HG02623 (cell line): ENCODE measurements at regions not wholly inside any gene's neighbourhood (a gene's known extent, or its start where the extent isn't known, plus 50 kb on each side); places are given as distances from the start of the nearest gene placed in this dataset.

Source experiments
- ATAC-seq: cut with Tn5 transposase; IDR thresholded peaks from one replicate; pipeline ENCODE4 v1.9.1; 2021; ENCODE audit warnings: moderate library complexity; ENCODE audit not compliant: unreplicated experiment

DNA sequence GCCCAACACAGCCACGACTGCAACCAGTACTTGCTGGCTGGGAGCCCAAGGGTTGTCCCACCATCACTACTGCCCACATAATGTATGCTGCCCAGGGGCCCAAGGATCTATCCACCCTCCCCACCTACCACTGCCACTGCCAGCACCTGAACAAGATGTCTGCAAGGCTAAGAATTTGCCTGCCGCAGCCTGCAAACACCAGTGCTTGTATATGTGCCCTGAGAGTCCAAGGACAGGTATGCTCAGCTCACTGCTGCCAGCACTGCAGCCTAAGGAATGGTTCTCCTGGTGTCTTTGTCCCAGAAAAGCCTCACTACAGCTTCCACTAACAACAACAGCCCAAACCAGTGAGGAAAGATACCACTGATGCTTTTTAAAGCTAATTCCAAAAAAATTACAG is 1174.0 kb downstream of the SORCS1 start:
- ATAC-seq: no peak

DNA sequence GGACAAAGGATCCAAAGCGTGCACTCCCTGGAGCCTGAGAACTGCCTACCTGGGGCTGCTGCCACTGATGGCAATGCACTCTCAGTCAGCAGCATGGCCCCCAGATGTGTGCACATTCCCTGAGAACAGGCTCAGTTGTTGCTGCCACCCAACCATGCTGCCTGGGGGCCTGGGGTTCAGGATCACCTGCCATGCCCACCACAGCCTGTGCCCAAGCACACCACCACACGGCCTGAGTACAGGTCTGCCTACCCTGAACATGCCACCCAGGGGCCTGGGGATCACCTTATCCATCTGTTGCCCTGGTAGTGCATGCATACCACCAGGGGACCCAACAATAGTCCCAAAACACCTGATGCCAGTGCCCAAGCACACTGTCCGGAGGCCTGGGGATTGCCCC is 1174.5 kb downstream of the SORCS1 start:
- no peak for ATAC-seq

DNA sequence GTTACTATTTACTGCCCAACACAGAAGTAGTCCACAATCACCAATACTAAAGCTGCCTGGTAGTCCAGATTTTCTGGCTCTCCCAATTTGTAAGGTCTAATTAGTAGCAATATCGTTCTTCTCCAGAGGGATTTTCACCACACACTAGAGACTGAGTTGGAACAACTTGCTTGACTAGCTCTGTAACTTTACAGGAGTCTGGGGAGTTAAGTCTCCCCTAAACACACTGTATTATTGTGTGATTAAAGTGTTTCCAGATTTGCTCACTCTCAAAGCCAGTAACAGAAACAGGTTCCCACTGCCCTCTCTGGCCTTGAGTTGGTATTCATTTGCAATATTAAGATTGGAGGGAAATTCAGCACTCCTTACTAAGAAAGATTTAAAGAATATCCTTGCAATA is 1175.7 kb downstream of the SORCS1 start:
- no peak for ATAC-seq

DNA sequence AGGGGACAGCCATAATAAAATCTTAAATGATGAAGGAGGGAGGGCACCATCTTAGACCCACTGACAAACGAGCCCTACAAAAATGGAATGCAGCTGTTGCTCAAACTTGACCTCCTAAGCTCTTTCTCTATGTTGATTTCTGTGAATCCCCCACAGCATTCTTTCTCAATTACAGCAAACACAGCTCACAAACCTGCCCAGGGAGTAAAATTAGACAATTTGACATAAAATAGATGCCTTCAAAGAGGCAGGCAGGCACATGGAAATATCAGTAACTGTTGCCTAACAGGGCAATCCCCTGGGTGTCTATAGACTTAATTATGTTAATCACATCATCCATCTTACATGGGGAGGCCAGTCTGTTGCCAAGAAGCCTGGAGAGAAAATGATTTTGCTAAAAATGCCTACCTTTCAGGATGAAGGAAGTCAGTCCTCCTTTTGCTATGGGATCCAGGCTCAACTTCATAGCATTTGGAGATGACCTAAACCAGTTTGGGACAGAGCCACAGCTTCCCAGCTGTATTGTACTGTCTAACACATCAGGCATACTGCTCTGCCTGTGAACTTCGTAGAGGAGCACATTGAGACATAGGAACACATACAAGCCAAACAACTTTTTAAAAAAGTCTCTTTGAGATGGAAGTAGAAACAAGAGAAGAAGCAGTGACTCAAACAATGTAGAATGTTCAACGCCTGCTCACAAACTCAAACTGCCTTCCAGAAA is 1177.4 kb downstream of the SORCS1 start:
- ATAC-seq: no peak

DNA sequence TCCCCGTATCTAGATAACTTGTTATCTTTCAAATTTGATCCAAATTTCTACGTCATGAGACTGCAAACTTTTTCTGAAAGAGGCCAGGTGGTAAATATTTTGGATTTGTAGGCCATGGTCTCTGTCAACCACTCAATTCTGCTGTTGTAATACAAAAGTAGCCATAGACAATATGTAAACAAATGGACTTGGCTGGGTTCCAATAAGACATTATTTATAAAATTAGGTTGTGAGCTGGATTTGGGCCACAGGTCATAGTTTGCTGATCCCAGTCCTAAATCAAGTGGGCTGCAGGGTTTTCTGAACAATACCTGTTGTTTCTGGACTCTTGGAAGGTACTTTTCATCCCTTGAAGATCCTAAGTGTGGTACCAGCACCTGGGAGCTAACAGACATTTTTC is 1178.0 kb downstream of the SORCS1 start:
- ATAC-seq: no peak

DNA sequence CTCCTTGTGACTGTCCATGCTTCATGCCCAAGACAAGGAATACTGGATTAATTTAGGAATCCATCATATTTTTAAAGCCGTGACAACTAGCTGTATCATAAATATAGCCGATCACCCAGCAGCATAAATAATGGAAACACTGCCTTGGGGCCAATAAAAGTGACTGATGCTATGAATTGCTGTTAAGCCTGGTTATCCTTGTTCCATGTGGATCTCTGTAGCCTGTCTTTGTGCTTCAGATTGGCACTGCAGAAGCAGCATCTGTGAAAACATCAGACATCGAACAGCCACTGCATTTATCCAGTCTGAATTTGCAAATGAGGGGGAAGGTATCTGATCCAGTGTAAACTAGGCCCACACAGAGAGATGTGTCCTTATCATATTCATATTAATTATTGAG is 1181.8 kb downstream of the SORCS1 start:
- no peak for ATAC-seq

DNA sequence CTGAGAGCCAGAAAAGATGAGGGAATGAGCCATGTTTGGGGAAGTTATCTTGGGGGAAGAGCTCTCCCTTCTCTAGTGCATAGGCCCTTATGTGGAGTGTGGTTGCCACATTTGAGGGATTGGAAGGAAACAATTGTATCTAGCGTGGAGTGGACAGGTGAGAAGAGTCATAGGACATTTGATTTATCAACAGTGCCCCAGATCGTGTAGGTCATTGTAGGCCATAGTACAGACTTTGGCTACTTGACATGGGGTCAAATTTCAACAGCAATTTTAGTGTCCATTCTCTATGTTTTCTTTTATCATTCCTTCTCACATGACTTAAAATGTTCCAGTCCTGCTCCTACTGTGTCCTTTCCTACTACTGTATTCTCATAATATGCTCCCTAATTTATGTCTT is 1182.8 kb downstream of the SORCS1 start:
- ATAC-seq: no peak

DNA sequence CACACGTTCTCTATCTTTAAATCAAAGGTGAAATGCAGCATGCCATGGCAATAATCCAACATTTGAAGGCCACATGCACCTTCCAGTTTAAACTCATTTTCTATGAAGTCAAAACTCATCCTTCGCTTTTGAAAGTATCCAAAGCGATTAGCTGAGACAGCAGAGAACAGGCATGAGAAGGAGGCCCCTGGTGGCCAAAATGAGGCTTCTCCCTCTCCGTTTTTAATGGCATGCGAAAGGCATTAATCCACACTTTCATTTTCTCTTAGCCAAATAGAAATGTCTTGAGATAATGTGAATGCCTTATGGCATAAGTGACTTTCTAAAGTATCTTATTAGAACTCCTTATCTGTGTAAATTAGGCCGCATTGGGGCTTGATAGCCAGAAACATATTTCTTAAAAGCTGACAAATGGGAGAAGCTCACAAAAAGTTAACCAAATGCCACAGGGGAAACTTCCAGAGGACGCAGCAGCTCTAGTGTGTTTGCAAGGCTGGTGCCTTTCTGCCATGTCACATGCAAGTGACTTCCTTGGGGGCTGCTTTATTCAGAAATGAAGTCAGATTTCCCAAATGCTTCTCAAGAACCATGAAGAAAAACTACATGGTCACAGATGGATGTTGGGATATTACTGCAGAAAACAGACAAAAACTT is 1189.6 kb downstream of the SORCS1 start:
- ATAC-seq: peak; percentile 63

DNA sequence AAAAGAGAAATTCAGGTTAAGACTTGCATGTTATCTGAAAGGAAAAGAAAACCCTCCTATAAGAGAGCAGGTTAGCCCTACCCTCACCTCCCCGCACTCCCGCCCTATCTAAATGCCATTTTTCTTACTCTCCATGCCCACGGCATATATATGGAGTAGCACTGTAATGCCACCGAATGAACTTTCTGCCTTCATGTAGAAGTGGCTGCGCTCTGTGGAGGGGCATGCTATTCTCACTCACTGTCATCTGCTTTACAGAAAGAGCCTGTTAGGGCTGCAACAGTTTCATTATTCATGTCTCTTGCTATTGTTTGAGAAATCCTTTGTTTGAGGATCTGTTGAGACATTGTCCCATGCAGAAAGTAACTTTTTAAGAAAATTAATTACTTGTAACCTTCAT is 1190.6 kb downstream of the SORCS1 start:
- no peak for ATAC-seq

DNA sequence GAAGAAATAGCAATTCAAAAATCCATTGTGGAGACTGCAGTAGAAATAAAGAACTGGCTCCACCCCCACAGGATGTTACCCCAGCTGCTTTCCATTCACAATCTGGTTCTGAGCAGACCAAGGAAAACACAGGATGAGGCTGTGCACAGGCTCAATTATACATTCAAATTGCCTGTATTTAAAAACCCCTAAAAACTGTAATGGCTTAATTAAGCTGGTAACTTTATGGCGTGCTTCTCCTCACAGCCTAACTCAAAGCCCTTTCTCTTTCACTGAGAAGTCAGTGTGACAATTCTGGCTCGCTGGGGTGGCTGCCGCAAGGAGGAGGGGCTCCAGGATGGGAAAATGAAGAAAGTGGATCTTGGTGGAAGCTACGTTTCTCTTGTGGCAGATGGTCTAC is 1191.1 kb downstream of the SORCS1 start:
- no peak for ATAC-seq

DNA sequence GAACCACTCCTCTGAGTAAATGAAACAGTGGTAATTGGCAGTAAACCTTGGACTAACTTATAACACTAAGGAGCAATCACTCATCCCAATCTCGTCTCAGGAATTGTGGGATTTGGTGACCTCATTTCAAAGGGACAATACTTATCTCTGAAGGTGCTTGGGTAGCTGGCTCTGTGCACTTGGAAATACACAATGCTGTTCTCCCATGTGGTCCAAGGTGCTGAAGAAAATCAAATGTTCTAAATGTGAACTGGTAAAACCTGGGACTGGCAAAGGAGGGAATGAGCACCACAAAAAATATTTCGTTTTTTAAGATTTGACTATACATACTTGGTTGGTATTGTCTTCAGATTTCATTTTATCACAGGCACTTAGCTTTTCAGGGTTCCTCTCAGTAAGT is 1193.0 kb downstream of the SORCS1 start:
- no peak for ATAC-seq

DNA sequence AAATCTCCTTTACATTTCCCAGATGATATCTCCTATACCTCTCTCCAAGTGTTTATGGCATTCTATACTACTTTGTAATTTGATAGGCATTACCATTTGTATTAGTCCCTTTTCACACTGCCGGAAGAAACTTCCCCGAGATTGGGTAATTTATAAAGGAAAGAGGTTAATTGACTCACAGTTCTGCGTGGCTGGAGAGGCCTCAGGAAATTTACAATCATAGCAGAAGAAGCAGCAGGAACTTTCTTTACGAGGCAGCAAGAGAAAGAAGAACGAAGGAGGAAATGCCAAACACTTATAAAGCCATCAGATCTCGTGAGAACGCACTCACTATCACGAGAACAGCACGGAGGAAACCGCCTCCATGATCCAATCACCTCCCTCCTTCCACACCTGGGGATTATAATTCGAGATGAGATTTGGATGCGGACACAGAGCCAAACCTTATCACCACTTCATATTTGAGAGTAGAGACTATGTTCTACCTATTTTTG is 1194.6 kb downstream of the SORCS1 start:
- ATAC-seq: no peak

DNA sequence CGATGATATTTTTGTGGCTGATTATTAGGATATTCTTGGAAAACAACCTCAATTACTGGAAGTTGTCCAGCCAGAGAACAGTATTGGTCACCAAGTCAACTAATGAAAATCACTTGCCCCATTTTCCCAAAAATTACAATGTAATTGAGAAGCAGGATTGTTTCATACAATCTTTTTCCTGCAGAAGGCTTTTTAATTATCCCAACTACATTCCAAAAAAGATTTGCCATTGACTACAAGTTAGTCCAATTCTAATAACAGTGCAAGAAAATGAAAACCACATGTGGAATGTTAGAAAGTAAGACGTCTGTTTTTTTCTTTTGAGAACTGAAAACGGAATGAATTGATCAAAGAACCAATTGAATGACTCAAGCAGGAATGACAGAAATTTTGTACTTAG is 1195.8 kb downstream of the SORCS1 start:
- no peak for ATAC-seq

DNA sequence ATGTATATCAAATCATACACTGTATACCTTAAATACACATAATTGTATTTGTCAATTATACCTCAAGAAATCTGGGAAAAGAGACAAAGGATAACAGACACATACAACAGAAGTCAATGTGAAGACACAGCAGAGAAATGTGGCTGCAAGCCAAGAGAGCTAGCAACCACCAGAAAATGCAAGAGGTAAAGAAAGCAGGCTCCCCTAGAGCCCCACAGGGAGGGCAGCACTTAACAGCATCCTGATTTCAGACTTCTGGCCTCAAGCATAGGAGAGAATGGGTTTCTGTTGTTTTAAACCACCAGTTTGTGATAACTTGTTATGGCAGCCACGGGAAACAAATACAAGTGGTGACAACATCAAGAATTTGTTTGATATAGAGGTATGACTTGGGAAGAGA is 1197.2 kb downstream of the SORCS1 start:
- no peak for ATAC-seq

DNA sequence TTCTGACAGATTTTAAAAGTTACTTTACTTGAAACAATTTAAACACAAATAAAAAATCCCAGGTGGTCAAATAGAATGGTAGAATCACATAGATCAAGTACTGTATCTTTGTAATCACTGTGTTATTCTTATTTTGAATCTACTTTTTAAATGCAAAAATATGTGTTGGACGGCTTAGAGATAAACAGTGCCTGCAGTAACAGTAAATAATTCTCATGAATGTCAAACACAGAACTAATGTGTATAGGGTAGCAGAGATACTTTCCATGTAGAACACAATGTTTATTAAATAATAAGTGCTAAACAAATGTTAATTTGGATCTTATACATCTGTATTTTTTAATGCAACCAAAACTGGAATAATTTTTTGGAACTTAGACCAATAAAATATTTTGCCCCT is 1199.4 kb downstream of the SORCS1 start:
- ATAC-seq: no peak

DNA sequence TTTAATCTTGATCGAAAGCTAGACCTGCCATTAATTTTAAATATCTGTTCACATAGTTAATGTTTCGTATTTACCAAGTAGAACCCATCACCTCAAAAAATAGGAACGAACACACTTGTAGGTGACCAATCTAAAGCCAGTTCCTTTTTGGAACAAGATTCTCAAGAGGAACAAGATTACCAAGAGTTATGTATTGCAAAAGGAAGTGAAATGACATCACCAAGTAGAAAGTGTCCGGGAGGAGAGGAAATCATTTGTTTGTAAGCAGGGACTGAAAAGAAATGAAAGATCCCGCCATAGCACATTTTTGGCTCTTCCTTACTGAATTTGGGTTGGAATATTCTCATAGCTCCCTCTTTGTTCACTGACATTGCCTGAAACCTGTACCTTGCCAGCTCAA is 1200.5 kb downstream of the SORCS1 start:
- no peak for ATAC-seq

DNA sequence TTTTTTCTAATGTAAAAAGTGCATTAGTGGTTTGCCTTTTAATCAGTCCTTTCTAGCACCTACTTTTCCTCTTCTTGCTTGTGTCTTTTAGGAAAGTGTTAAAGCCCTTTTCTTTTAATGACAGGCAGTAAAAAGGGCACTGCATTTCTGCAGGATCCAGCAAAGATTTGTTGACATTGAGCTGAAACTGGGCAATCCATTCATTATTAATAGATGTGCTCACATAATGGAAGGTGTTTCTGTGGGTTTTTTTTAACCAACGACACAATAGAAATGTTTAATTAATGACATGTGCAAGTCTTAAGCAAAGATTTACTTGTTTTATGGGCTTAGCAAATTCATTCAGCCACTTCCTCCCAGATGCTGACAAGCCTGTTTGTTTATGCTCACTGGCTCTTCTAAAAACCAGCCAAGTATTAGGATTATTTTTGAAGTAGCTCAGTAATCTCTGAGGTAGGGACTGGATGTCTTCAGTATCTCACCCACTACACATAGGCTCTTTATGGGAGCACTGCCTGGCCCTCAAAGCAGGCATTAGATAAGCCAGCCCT is 1201.1 kb downstream of the SORCS1 start:
- no peak for ATAC-seq

DNA sequence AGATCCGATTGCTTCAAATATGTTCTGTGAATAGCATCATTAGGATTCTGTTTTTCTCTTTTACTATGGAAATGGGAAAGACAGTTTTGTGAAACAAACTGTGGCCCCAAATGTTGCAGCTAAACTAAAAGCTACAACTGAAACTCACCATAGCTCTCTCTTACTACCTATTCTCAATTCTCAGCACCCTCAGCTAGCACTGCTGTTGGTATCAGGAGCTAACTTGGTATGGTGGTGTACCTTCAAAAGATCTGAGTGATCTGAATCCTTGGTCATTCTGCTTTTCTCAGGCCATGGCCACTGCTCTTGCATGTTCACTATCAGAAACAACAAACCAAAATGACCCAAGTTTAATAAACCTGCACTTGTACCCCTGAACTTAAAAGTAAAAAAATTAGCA is 1208.0 kb downstream of the SORCS1 start:
- peak; percentile 48 for ATAC-seq

DNA sequence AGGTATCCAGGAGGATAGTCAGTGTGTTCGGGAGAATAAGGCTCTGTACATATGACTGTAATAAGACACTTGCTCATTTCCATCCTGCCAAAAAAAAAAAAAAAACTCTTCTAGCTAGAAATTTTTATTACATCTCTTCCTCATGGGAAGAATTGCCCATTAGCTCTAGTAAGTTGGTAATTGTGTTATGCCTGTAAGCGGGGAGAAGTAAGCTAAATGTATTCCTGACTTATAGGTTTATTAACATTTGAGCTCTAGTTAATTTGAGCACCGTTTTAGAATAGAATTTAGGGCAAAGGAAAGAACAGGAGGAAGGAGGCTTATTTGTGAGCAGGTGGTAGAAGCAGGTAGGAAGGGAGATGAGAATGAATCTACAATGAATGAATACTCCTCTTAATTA is 1210.6 kb downstream of the SORCS1 start:
- no peak for ATAC-seq

DNA sequence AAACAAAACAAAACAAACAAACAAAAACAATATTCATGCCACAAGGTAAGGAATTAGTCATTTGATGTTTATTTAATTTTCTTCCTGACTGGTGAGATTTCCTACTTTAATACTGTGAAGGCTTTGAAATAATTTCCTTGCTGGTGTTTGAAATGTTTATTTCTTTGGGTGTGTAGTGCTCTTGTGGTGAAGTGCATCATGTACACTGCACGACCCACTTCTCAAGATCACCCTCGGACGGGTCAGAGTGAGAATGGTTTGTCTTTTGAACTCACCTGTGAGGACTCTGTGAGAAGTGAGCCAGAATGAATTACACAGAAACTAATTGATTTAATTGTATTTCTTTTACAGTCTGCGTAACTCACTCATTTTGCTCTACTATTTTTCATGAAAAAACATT is 1211.5 kb downstream of the SORCS1 start:
- ATAC-seq: no peak

DNA sequence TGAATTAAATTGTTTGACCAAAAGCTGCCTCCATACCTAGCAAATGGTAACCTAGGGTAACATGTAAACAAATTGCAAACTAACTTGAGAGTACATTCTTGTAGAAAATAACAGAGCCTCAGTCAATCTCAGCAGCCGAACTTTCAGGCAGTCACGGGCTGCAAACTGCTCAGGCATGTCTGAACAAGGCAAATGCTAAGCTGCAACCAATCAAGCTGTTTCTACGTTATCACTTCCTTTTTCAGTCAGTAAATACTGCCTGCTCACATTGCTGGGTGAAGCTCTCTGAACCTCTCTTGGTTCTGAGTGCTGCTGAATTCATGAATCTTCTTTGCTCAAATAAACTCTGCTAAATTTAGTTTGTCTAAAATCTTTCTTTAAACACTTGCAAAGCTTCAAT is 1212.4 kb downstream of the SORCS1 start:
- ATAC-seq: peak; percentile 93

DNA sequence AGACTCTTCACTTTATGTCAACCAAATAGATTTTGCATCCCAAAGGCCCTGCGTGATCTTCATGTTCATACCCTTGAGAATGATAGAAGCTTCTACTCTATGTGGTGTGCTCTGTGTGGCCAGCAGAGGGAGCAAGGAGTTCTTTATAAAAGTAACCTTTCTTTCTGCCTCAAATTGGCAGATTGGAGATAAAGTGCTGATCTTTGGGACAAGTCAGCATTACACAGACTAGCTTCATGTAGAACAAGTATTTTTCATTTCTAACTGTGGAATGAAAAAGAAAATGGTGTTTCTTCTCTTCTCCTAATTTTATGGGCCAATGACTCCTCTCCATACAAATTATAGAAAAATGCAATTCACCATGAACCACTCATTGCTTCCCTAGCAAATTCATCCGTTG is 1214.1 kb downstream of the SORCS1 start:
- peak; percentile 45 for ATAC-seq
